ENCODE measurements at regions not wholly inside any gene's neighbourhood (a gene's known extent, or its start where the extent isn't known, plus 50 kb on each side); places are given as distances from the start of the nearest gene placed in this dataset.
"Not testable (repeated sequence)": the region's sequence is repeated elsewhere in the genome, so short reads cannot be mapped to it uniquely, and the experiment has no call there.

DNA sequence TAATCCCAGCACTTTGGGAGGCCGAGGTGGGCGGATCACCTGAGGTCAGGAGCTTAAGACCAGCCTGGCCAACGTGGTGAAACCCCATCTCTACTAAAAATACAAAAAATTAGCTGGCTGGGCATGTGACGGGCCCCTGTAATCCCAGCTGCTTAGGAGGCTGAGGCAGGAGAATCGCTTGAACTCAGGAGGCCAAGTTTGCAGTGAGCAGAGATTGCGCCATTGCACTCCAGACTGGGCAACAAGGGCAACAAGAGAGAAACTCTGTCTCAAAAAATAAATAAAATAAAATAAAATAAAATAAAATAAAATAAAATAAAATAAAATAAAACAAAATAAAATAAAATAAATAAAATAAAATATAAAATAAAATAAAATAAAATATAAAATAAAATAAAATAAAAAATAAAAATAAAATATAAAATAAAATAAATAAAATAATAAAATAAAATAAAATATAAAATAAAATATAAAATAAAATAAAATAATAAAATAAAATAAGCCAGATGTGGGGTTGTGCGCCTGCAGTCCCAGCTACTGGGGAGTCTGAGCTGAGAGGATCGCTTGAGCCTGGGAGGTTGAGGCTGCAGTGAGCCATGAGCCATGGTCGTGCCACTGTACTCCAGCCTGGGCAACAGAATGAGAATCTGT, 49.8 kb upstream of the ITGB1 start:
- not testable (repeated sequence) for DNase-seq (ENCODE audit: low spot score)

Measured in CD4-positive, alpha-beta T cell treated with Interleukin-6 at 100 ng/mL for 8 hours (primary cell).